Naive thymus-derived CD4-positive, alpha-beta T cell (primary cell): ENCODE measurements at regions not wholly inside any gene's neighbourhood (a gene's known extent, or its start where the extent isn't known, plus 50 kb on each side); places are given as distances from the start of the nearest gene placed in this dataset.

Experiments
- ATAC-seq: fragments of 150-1000 bp; cut with Tn5 transposase; 2 replicates; pipeline ENCODE4 v1.10.0; 2021; ENCODE audit warnings: mild to moderate bottlenecking, moderate library complexity
- CTCF ChIA-PET: fragments of 350-600 bp; sonication (Branson Sonifier 250); formaldehyde crosslinking; loops from one replicate; lab custom pipeline; 2021; ENCODE audit warnings: antibody characterized with exemption; lab: Charles Lee
- POLR2A ChIA-PET: fragments of 350-600 bp; sonication (Branson Sonifier 250); formaldehyde crosslinking; loops from one replicate; lab custom pipeline; 2021; ENCODE audit warnings: antibody characterized with exemption, inconsistent platforms; lab: Charles Lee
- DNase-seq, 9 donors: peaks; one replicate each; pipeline versions ENCODE4 v3.0.0 to v3.0.0-alpha.2; 2020 to 2022; ENCODE audit warnings: mixed read lengths in 1 of 9
- H3K27ac ChIP-seq: one replicate; pipeline ENCODE4 v1.7.0; 2013; ENCODE audit warnings: mild to moderate bottlenecking, low read depth, low read length, moderate library complexity
- H3K27me3 ChIP-seq, 2 donors: one replicate each; pipeline ENCODE4 v1.7.0; 2013; ENCODE audit warnings: low read length in 2 of 2, mild to moderate bottlenecking in 2 of 2, moderate library complexity in 2 of 2; ENCODE audit not compliant: control insufficient read depth in 2 of 2, insufficient read depth in 2 of 2
- H3K36me3 ChIP-seq, 3 experiments: 1 replicate in 2 of 3; 2 replicates in 1 of 3; pipeline ENCODE4 v1.7.0; 2013; ENCODE audit warnings: low read length in 3 of 3, mild to moderate bottlenecking in 3 of 3, moderate library complexity in 1 of 3; ENCODE audit not compliant: insufficient read depth in 3 of 3, control insufficient read depth in 2 of 3
- H3K4me1 ChIP-seq, 2 donors: one replicate each; pipeline ENCODE4 v1.7.0; 2013; ENCODE audit warnings: low read length in 2 of 2, mild to moderate bottlenecking in 2 of 2, moderate library complexity in 1 of 2; ENCODE audit not compliant: control insufficient read depth in 2 of 2, insufficient read depth in 2 of 2
- H3K4me3 ChIP-seq: 2 replicates; pipeline ENCODE4 v1.7.0; 2013; ENCODE audit warnings: mild to moderate bottlenecking, low read length
- H3K9me3 ChIP-seq, 3 experiments: 1 replicate in 2 of 3; 2 replicates in 1 of 3; pipeline ENCODE4 v1.7.0; 2013; ENCODE audit warnings: low read length in 3 of 3; ENCODE audit not compliant: control insufficient read depth in 2 of 3
- H3K27ac Mint-ChIP-seq, 9 donors: one replicate each; pipeline ENCODE4 v1.8.0; 2020 to 2022; ENCODE audit warnings: mixed read lengths in 9 of 9, mild to moderate bottlenecking in 8 of 9, moderate library complexity in 5 of 9, inconsistent platforms in 2 of 9
- H3K27me3 Mint-ChIP-seq, 5 donors: one replicate each; pipeline ENCODE4 v1.8.0; 2021 to 2022; ENCODE audit warnings: mixed read lengths in 5 of 5, mild to moderate bottlenecking in 1 of 5
- H3K36me3 Mint-ChIP-seq, 5 donors: one replicate each; pipeline ENCODE4 v1.8.0; 2020 to 2022; ENCODE audit warnings: mixed read lengths in 5 of 5, mild to moderate bottlenecking in 3 of 5, inconsistent platforms in 1 of 5
- H3K4me1 Mint-ChIP-seq, 7 donors: one replicate each; pipeline ENCODE4 v1.8.0; 2020 to 2022; ENCODE audit warnings: mixed read lengths in 7 of 7, mild to moderate bottlenecking in 3 of 7, inconsistent platforms in 1 of 7
- H3K4me3 Mint-ChIP-seq, 10 donors: one replicate each; pipeline ENCODE4 v1.8.0; 2020 to 2022; ENCODE audit warnings: mild to moderate bottlenecking in 10 of 10, mixed read lengths in 10 of 10, moderate library complexity in 6 of 10, inconsistent platforms in 2 of 10
- H3K9me3 Mint-ChIP-seq, 11 donors: one replicate each; pipeline ENCODE4 v1.8.0; 2020 to 2022; ENCODE audit warnings: mixed read lengths in 11 of 11, mild to moderate bottlenecking in 4 of 11, inconsistent platforms in 1 of 11, moderate library complexity in 1 of 11
- intact Hi-C, 2 donors: fragments of 100-400 bp; cut with micrococcal nuclease; formaldehyde crosslinking; loops; one replicate each; pipeline ENCODE4 v1.15.1; 2023

DNA sequence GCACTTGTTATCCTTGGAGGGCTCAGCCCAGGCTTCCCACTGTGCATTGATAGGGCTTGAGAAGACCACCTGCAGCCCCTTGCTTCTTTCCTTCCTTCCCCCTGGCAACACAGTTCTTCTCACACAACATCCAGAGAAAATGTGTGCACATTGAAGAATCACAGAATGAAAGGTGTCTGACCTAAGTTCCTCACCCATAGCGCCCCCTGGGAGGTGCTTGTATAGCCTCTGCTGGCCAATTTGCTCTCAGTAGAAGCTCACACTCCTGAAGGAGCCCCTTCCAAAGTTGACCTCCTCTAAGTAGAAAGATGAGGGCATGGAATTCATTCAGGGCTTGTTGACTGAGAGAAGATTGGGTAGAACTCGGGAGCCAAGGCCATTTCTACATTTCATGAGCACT, 758.4 kb upstream of the KLHL29 start:
- intact Hi-C loops = no loop called here
- no peak for ATAC-seq
- Histone ChIP-seq H3K4me1 (no peaks in the 10 kb centered on the region), H3K4me3 (no peak overlapping the region), H3K36me3 (no peaks in the 10 kb centered on the region), H3K27ac (no peak overlapping the region), H3K9me3 (no peaks in the 10 kb centered on the region), H3K27me3 (no peaks in the 10 kb centered on the region)
- Mint-ChIP-seq H3K4me1 (no peaks in the 10 kb centered on the region), H3K9me3 (peaks cover 0 to 15% (median 2%) of the 10 kb centered on the region in 11 donors), H3K27ac (no peak overlapping the region), H3K36me3 (no peaks in the 10 kb centered on the region), H3K4me3 (no peak overlapping the region), H3K27me3 (peaks cover 0 to 2% (median 0%) of the 10 kb centered on the region in 5 donors)
- no peak for DNase-seq
- ChIA-PET POLR2A (no interaction called here), CTCF (no interaction called here)

DNA sequence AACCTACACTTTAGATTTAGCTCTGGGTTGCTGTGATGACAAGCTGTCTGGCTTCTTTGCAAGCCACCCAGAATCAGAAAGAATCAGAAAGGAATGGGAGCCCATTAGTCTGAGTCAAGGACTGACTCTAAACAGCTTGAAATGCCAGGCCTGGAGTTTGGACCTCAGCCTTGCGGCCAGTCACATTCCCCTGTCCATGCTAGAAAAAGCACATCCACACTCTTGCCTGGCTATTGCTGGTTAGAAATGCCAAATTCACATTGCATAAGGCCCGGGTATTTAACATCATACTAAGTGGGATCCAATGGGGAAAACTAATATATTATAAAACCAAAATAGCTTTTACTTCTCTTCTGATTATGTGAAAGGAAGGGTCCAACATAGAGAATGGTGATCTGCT, 756.8 kb upstream of the KLHL29 start:
- no peaks in the 10 kb centered on the region for H3K9me3 ChIP-seq
- CTCF ChIA-PET = no interaction called here
- intact Hi-C loops = no loop called here
- DNase-seq (no peak), ATAC-seq (no peak)
- no peaks in the 10 kb centered on the region for H3K27me3 ChIP-seq
- H3K4me1 ChIP-seq = no peaks in the 10 kb centered on the region
- peaks cover 0 to 16% (median 4%) of the 10 kb centered on the region in 11 donors for H3K9me3 Mint-ChIP-seq
- H3K27me3 Mint-ChIP-seq = peaks cover 0 to 4% (median 0%) of the 10 kb centered on the region in 5 donors
- H3K4me3 ChIP-seq = no peak overlapping the region
- POLR2A ChIA-PET = no interaction called here
- no peak overlapping the region for H3K27ac Mint-ChIP-seq
- no peak overlapping the region for H3K27ac ChIP-seq
- no peak overlapping the region for H3K4me3 Mint-ChIP-seq
- no peaks in the 10 kb centered on the region for H3K36me3 ChIP-seq
- H3K36me3 Mint-ChIP-seq = no peaks in the 10 kb centered on the region
- H3K4me1 Mint-ChIP-seq = no peaks in the 10 kb centered on the region

DNA sequence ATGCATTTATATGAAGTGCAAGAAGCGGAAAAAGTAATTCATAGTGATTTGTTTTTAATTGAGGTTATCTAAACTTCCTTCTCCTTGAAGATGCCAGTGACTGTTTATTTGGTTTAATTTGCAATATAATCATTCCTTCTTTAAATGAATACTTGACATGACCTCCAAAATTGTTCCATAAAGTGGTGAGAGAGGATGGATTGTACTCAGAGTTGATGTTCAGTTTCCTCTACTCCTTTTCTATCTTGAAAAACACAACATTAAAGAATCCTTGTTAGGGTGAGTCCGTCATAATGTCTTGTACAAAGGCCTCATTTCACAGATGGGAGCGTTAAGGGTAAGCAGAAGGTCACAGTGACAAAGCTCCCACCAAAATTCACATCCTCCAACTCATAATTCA, 756.1 kb upstream of the KLHL29 start:
- H3K4me1 Mint-ChIP-seq = no peaks in the 10 kb centered on the region

DNA sequence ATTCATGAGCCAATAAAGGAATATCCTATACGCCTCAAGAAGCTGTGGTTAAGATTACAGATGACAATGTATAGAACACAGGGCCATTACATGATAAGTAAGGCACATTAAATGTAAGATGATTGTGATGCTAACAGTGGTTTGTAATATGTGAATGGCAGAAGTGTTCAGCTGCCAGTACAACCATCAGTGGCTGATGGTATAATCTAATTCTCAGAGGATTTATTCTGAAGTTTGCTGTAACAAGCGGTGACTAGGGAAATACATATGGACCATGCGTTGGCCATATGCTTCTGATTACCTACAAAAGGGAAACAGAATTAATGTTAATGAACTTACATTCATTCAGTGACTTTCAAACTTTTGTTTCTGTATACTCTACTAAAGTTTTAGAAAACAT, 750.8 kb upstream of the KLHL29 start:
- intact Hi-C loops = no loop called here
- Mint-ChIP-seq H3K36me3 (no peaks in the 10 kb centered on the region), H3K4me1 (no peaks in the 10 kb centered on the region), H3K9me3 (peaks cover 0 to 6% (median 4%) of the 10 kb centered on the region in 11 donors), H3K4me3 (no peak overlapping the region), H3K27me3 (peaks cover 0 to 4% (median 0%) of the 10 kb centered on the region in 5 donors), H3K27ac (no peak overlapping the region)
- no peaks in the 10 kb centered on the region for H3K4me1 ChIP-seq
- no peak overlapping the region for H3K4me3 ChIP-seq
- no peaks in the 10 kb centered on the region for H3K36me3 ChIP-seq
- DNase-seq (no peak), ATAC-seq (no peak)
- no peak overlapping the region for H3K27ac ChIP-seq
- ChIA-PET POLR2A (no interaction called here), CTCF (no interaction called here)
- H3K27me3 ChIP-seq = no peaks in the 10 kb centered on the region
- no peaks in the 10 kb centered on the region for H3K9me3 ChIP-seq

More for the DNA sequence above, 756.1 kb upstream of the KLHL29 start:
- DNase-seq = no peak
- no peak overlapping the region for H3K4me3 Mint-ChIP-seq
- H3K36me3 Mint-ChIP-seq = no peaks in the 10 kb centered on the region
- no peak overlapping the region for H3K27ac ChIP-seq
- H3K27me3 Mint-ChIP-seq = peaks cover 0 to 4% (median 0%) of the 10 kb centered on the region in 5 donors
- no peak overlapping the region for H3K27ac Mint-ChIP-seq
- no peaks in the 10 kb centered on the region for H3K36me3 ChIP-seq
- H3K9me3 ChIP-seq = no peaks in the 10 kb centered on the region
- H3K4me3 ChIP-seq = no peak overlapping the region
- H3K9me3 Mint-ChIP-seq = peaks cover 0 to 16% (median 4%) of the 10 kb centered on the region in 11 donors
- ChIA-PET CTCF (no interaction called here), POLR2A (no interaction called here)
- ATAC-seq = no peak
- H3K27me3 ChIP-seq = no peaks in the 10 kb centered on the region
- intact Hi-C loops = no loop called here
- H3K4me1 ChIP-seq = no peaks in the 10 kb centered on the region

DNA sequence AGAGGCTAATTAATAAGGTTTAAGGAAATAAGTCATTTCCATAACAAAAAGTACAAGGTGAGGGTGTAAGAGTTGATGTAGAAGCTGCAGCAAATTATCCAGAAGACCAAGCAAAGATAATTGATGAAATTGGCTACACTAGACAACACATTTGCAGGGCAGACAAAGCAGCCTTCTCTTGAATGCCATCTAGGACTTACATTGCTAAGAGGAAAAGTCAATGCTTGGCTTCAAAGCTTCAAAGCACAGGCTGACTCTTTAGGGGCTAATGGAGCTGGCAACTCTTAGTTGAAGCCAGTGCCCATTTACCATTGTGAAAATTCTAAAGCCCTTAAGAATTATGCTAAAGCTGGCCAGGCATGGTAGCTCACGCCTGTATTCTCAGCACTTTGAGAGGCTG, 728.6 kb upstream of the KLHL29 start:
- Mint-ChIP-seq H3K27me3 (no peaks in the 10 kb centered on the region), H3K9me3 (peaks cover 0 to 14% (median 5%) of the 10 kb centered on the region in 11 donors), H3K4me1 (no peaks in the 10 kb centered on the region), H3K27ac (no peak overlapping the region), H3K36me3 (peaks cover 0 to 5% (median 0%) of the 10 kb centered on the region in 5 donors), H3K4me3 (no peak overlapping the region)
- ChIA-PET CTCF (no interaction called here), POLR2A (no interaction called here)
- intact Hi-C loops = no loop called here
- H3K27me3 ChIP-seq = no peaks in the 10 kb centered on the region
- H3K4me1 ChIP-seq = no peaks in the 10 kb centered on the region
- no peak for ATAC-seq
- H3K36me3 ChIP-seq = no peaks in the 10 kb centered on the region
- DNase-seq = no peak
- no peak overlapping the region for H3K4me3 ChIP-seq
- peaks cover 0 to 9% (median 0%) of the 10 kb centered on the region in 3 experiments for H3K9me3 ChIP-seq
- H3K27ac ChIP-seq = no peak overlapping the region

DNA sequence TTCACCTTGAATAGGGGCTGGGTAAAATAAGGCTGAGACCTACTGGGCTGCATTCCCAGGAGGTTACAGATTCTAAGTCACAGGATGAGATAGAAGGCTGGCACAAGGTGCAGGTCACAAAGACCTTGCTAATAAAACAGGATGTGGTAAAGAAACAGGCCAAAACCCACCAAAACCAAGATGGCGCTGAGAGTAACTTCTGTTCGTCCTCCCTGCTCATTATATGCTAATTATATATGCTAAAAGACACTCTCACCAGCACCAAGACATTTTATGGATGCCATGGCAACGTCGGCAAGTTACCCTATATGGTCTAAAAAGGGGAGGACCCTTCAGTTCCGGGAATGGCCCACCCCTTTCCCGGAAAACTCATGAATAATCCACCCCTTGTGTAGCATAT, 711.5 kb upstream of the KLHL29 start:
- Mint-ChIP-seq H3K27ac (no peak overlapping the region), H3K27me3 (no peaks in the 10 kb centered on the region), H3K4me1 (peaks cover 0 to 1% (median 0%) of the 10 kb centered on the region in 7 donors), H3K36me3 (no peaks in the 10 kb centered on the region), H3K9me3 (peaks cover 0 to 3% (median 0%) of the 10 kb centered on the region in 11 donors), H3K4me3 (no peak overlapping the region)
- DNase-seq (no peak), ATAC-seq (no peak)
- Histone ChIP-seq H3K27me3 (no peaks in the 10 kb centered on the region), H3K9me3 (no peaks in the 10 kb centered on the region), H3K4me3 (no peak overlapping the region), H3K4me1 (no peaks in the 10 kb centered on the region), H3K36me3 (no peaks in the 10 kb centered on the region), H3K27ac (no peak overlapping the region)
- ChIA-PET POLR2A (no interaction called here), CTCF (no interaction called here)
- intact Hi-C loops = no loop called here

DNA sequence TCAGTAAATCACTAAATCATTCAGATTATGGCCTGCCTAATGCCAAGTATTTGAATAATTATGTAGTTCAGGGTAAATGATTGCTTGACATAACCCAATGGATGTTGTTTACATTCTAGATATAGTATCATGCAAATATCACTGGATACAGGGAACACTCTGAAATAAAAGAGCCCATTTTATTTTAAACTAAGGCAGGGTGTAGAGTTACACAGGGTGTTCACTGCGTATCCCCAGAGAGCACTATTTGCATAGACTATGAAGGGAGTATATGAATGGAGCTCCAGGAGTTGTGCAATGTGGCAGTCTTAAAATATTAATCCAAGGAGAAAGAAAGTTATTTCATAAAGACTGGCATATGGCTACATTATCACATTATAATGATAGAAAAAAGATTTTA, 701.1 kb upstream of the KLHL29 start:
- no peak overlapping the region for H3K27ac Mint-ChIP-seq
- ChIA-PET CTCF (no interaction called here), POLR2A (no interaction called here)
- H3K4me3 Mint-ChIP-seq = no peak overlapping the region
- peaks cover 0 to 7% (median 3%) of the 10 kb centered on the region in 11 donors for H3K9me3 Mint-ChIP-seq
- no peaks in the 10 kb centered on the region for H3K36me3 Mint-ChIP-seq
- no peaks in the 10 kb centered on the region for H3K4me1 Mint-ChIP-seq
- Histone ChIP-seq H3K9me3 (no peaks in the 10 kb centered on the region), H3K4me1 (no peaks in the 10 kb centered on the region), H3K27me3 (no peaks in the 10 kb centered on the region), H3K4me3 (no peak overlapping the region), H3K36me3 (no peaks in the 10 kb centered on the region), H3K27ac (no peak overlapping the region)
- ATAC-seq = no peak
- intact Hi-C loops = no loop called here
- no peak for DNase-seq
- H3K27me3 Mint-ChIP-seq = no peaks in the 10 kb centered on the region
